CD14-positive monocyte (primary cell): ENCODE measurements at regions not wholly inside any gene's neighbourhood (a gene's known extent, or its start where the extent isn't known, plus 50 kb on each side); places are given as distances from the start of the nearest gene placed in this dataset.

Experiments used
- DNase-seq, 3 donors: peaks; one replicate each; pipeline ENCODE4 v3.0.0-alpha.2; 2011 to 2022
- H2AFZ ChIP-seq: 2 replicates; pipeline ENCODE4 v1.6.0; 2012; ENCODE audit warnings: mild to moderate bottlenecking, low read depth, low read length, inconsistent platforms; ENCODE audit not compliant: insufficient read depth, poor library complexity, severe bottlenecking
- H3K27ac ChIP-seq, 2 donors: 1 replicate in 1 of 2; 2 replicates in 1 of 2; pipeline ENCODE4 v1.5.1; 2012 to 2013; ENCODE audit warnings: low read length in 2 of 2, control low read depth in 1 of 2, inconsistent platforms in 1 of 2, low read depth in 1 of 2, mild to moderate bottlenecking in 1 of 2
- H3K27me3 ChIP-seq, 2 donors: one replicate each; pipeline versions ENCODE4 v1.6.0 to v1.6.1; 2011 to 2013; ENCODE audit warnings: low read length in 2 of 2; ENCODE audit not compliant: control insufficient read depth in 2 of 2, insufficient read depth in 2 of 2
- H3K36me3 ChIP-seq, 2 donors: replicated peaks in 1 of 2; 1 replicate in 1 of 2; 2 replicates in 1 of 2; pipeline versions ENCODE4 v1.5.1 to v1.6.1; 2012 to 2013; ENCODE audit warnings: low read length in 2 of 2, control low read depth in 1 of 2, inconsistent platforms in 1 of 2, mild to moderate bottlenecking in 1 of 2; ENCODE audit not compliant: insufficient read depth in 2 of 2, control insufficient read depth in 1 of 2
- H3K4me1 ChIP-seq, 2 donors: 1 replicate in 1 of 2; 2 replicates in 1 of 2; pipeline versions ENCODE4 v1.5.1 to v1.6.1; 2012 to 2013; ENCODE audit warnings: low read length in 2 of 2, control low read depth in 1 of 2, inconsistent platforms in 1 of 2, mild to moderate bottlenecking in 1 of 2, moderate library complexity in 1 of 2; ENCODE audit not compliant: insufficient read depth in 2 of 2, control insufficient read depth in 1 of 2
- H3K4me2 ChIP-seq: replicated peaks from 2 replicates; pipeline ENCODE3; 2012; ENCODE audit warnings: low read length, moderate library complexity, mild to moderate bottlenecking; ENCODE audit not compliant: poor library complexity, severe bottlenecking; ENCODE audit errors: extremely low read depth
- H3K4me3 ChIP-seq, 3 experiments: fragments of 200-600 bp in 1 of 3; sonication (generic) in 1 of 3; replicated peaks in 1 of 3; 1 replicate in 2 of 3; 2 replicates in 1 of 3; pipeline ENCODE4 v1.5.1; 2011 to 2013; ENCODE audit warnings: low read length in 3 of 3, mild to moderate bottlenecking in 3 of 3, control low read depth in 2 of 3, low read depth in 2 of 3, inconsistent platforms in 1 of 3, moderate library complexity in 1 of 3
- H3K79me2 ChIP-seq: 2 replicates; pipeline ENCODE4 v1.6.0; 2012; ENCODE audit warnings: mild to moderate bottlenecking, control low read depth, inconsistent platforms, low read length, moderate library complexity; ENCODE audit not compliant: insufficient read depth
- H3K9ac ChIP-seq: 2 replicates; pipeline ENCODE4 v1.6.0; 2017; ENCODE audit warnings: low read length, mild to moderate bottlenecking; ENCODE audit not compliant: insufficient read depth, poor library complexity, severe bottlenecking
- H3K9me3 ChIP-seq, 2 donors: replicated peaks in 1 of 2; 1 replicate in 1 of 2; 2 replicates in 1 of 2; pipeline versions ENCODE4 v1.5.1 to v1.6.1; 2012 to 2013; ENCODE audit warnings: low read length in 2 of 2, control low read depth in 1 of 2; ENCODE audit not compliant: control insufficient read depth in 1 of 2, insufficient read depth in 1 of 2
- H4K20me1 ChIP-seq: 2 replicates; pipeline ENCODE4 v1.6.0; 2012; ENCODE audit warnings: mild to moderate bottlenecking, low read length, control low read depth, moderate library complexity; ENCODE audit not compliant: insufficient read depth
- H3K27ac Mint-ChIP-seq, 7 donors: one replicate each; pipeline ENCODE4 v1.8.0; 2020; ENCODE audit warnings: mild to moderate bottlenecking in 7 of 7, mixed read lengths in 7 of 7, moderate library complexity in 6 of 7, inconsistent platforms in 2 of 7
- H3K27me3 Mint-ChIP-seq, 3 donors: one replicate each; pipeline ENCODE4 v1.8.0; 2021 to 2022; ENCODE audit warnings: low read depth in 3 of 3, mild to moderate bottlenecking in 3 of 3, mixed read lengths in 3 of 3, moderate library complexity in 3 of 3, inconsistent platforms in 1 of 3
- H3K36me3 Mint-ChIP-seq, 2 donors: one replicate each; pipeline ENCODE4 v1.8.0; 2020; ENCODE audit warnings: mixed read lengths in 2 of 2, inconsistent platforms in 1 of 2, mild to moderate bottlenecking in 1 of 2
- H3K4me1 Mint-ChIP-seq: one replicate; pipeline ENCODE4 v1.8.0; 2020; ENCODE audit warnings: mild to moderate bottlenecking, mixed read lengths
- H3K4me3 Mint-ChIP-seq, 2 donors: one replicate each; pipeline ENCODE4 v1.8.0; 2020; ENCODE audit warnings: mild to moderate bottlenecking in 2 of 2, mixed read lengths in 2 of 2, moderate library complexity in 1 of 2
- H3K9me3 Mint-ChIP-seq, 7 donors: one replicate each; pipeline ENCODE4 v1.8.0; 2020 to 2022; ENCODE audit warnings: mixed read lengths in 7 of 7, mild to moderate bottlenecking in 6 of 7, moderate library complexity in 6 of 7, inconsistent platforms in 2 of 7
- WGBS: methylation state at CpG from one replicate; pipeline ENCODE4 v1.1.5; 2013; ENCODE audit warnings: missing lambda C conversion rate; ENCODE audit not compliant: insufficient coverage; 5-methylcytosine and 5-hydroxymethylcytosine counted together
- intact Hi-C, 2 donors: fragments of 100-400 bp; cut with micrococcal nuclease; formaldehyde crosslinking; loops; one replicate each; pipeline versions ENCODE4 v1.15.0 to v1.15.1; 2023
- TF ChIP-seq, protein P1 (sequence below): fragments of 200-600 bp; IDR thresholded peaks from one replicate; pipeline ENCODE4 v1.8.0; 2022; ENCODE audit warnings: antibody characterized with exemption, mild to moderate bottlenecking

DNA sequence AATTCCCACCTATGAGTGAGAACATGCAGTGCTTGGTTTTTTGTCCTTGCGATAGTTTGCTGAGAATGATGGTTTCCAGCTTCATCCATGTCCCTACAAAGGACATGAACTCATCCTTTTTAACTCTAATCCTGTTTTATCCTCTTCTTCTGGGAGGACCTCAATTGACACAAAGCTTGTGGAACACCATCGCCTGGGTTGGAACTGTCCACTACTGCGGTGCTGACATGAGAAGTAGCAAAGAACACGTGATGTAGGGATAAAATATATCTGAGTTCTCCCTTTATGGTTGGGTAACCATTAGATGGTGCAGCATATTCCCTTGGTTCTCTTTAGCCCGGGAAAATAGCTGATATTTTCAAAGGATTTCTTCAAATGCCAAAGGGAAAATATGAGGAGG is 105.3 kb upstream of the TOPAZ1 start:
- Histone ChIP-seq H3K79me2 (no peaks in the 10 kb centered on the region), H3K27me3 (no peaks in the 10 kb centered on the region), H3K4me1 (no peaks in the 10 kb centered on the region), H3K4me2 (no peak overlapping the region), H2AFZ (no peak overlapping the region), H3K9me3 (peaks cover 7 to 9% of the 10 kb centered on the region in 2 donors), H3K27ac (no peak overlapping the region), H3K9ac (no peak overlapping the region), H3K36me3 (no peaks in the 10 kb centered on the region), H4K20me1 (no peaks in the 10 kb centered on the region), H3K4me3 (no peak overlapping the region)
- Mint-ChIP-seq H3K9me3 (peaks cover 8 to 15% (median 12%) of the 10 kb centered on the region in 7 donors), H3K4me3 (no peak overlapping the region), H3K4me1 (no peaks in the 10 kb centered on the region), H3K27ac (no peak overlapping the region), H3K27me3 (peaks cover 4 to 8% (median 6%) of the 10 kb centered on the region in 3 donors), H3K36me3 (no peaks in the 10 kb centered on the region)
- DNase-seq: no peak
- TF ChIP-seq, protein P1, sequence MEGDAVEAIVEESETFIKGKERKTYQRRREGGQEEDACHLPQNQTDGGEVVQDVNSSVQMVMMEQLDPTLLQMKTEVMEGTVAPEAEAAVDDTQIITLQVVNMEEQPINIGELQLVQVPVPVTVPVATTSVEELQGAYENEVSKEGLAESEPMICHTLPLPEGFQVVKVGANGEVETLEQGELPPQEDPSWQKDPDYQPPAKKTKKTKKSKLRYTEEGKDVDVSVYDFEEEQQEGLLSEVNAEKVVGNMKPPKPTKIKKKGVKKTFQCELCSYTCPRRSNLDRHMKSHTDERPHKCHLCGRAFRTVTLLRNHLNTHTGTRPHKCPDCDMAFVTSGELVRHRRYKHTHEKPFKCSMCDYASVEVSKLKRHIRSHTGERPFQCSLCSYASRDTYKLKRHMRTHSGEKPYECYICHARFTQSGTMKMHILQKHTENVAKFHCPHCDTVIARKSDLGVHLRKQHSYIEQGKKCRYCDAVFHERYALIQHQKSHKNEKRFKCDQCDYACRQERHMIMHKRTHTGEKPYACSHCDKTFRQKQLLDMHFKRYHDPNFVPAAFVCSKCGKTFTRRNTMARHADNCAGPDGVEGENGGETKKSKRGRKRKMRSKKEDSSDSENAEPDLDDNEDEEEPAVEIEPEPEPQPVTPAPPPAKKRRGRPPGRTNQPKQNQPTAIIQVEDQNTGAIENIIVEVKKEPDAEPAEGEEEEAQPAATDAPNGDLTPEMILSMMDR: no peak
- intact Hi-C loops: no loop called here
- 39% methylated on average over 2 of the region's 5 CpGs for WGBS

DNA sequence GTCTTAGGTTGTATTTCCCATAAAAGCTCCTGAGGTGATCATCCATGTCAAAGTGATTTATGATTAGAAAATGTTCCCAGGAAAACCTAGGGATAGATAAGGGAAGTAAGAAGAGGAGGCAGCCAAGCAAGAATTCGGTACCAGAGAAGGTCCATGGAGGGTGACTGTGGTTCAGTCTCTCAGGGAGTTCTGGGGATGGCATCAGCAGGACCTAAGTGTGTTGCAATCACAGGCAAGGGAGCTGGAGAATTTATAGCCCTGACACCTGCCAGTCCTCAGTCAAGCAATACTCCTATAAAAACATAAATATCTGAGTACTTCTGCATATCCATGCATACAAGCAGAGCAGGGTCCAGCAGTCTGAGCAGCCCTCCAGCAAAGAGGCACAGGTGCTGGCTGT is 95.6 kb upstream of the TOPAZ1 start:
- H3K79me2 ChIP-seq: no peaks in the 10 kb centered on the region
- no peak overlapping the region for H3K4me2 ChIP-seq
- H3K9me3 ChIP-seq: peaks cover 3 to 5% of the 10 kb centered on the region in 2 donors
- WGBS: 67% methylated on average over 1 of the region's 1 CpG
- H3K27me3 ChIP-seq: peaks cover 0 to 2% of the 10 kb centered on the region in 2 donors
- no peaks in the 10 kb centered on the region for H4K20me1 ChIP-seq
- H3K4me1 ChIP-seq: no peaks in the 10 kb centered on the region
- no peak for DNase-seq
- no peaks in the 10 kb centered on the region for H3K36me3 ChIP-seq
- intact Hi-C loops: no loop called here
- no peak overlapping the region for H3K27ac Mint-ChIP-seq
- H3K9me3 Mint-ChIP-seq: peaks cover 0 to 9% (median 8%) of the 10 kb centered on the region in 7 donors
- no peaks in the 10 kb centered on the region for H3K4me1 Mint-ChIP-seq
- H2AFZ ChIP-seq: no peak overlapping the region
- peaks cover 3 to 11% (median 8%) of the 10 kb centered on the region in 3 donors for H3K27me3 Mint-ChIP-seq
- H3K9ac ChIP-seq: no peak overlapping the region
- H3K4me3 ChIP-seq: no peak overlapping the region
- H3K36me3 Mint-ChIP-seq: no peaks in the 10 kb centered on the region
- no peak overlapping the region for H3K27ac ChIP-seq
- TF ChIP-seq, protein P1: no peak
- H3K4me3 Mint-ChIP-seq: no peak overlapping the region
